PC-9 (cell line): ENCODE measurements at regions not wholly inside any gene's neighbourhood (a gene's known extent, or its start where the extent isn't known, plus 50 kb on each side); places are given as distances from the start of the nearest gene placed in this dataset.

ENCODE experiments used
- BruUV-seq: library from RNA; stranded (reverse); fragments of 400-500 nt; replicated peaks from 2 replicates; lab custom pipeline; 2021; lab: Mats Ljungman, UMichigan
- CTCF ChIA-PET: fragments of 300-600 bp; sonication (Branson Sonifier 250); formaldehyde crosslinking; loops from one replicate; lab custom pipeline; 2022; ENCODE audit warnings: antibody characterized with exemption; lab: Charles Lee
- POLR2A ChIA-PET: fragments of 300-600 bp; sonication (Branson Sonifier 250); formaldehyde crosslinking; loops from one replicate; lab custom pipeline; 2022; ENCODE audit warnings: antibody characterized with exemption; ENCODE audit not compliant: unreplicated experiment; lab: Charles Lee
- DNase-seq, 2 experiments: peaks; one replicate each; pipeline versions ENCODE4 v3.0.0 to v3.0.0-alpha.2; 2015 to 2022; ENCODE audit warnings: mixed read lengths in 1 of 2
- H2AFZ ChIP-seq: fragments of 200-600 bp; sonication (generic); 2 replicates; pipeline ENCODE4 v1.8.1; 2017; ENCODE audit warnings: antibody characterized with exemption
- H3F3A ChIP-seq: fragments of 200-600 bp; sonication (generic); 2 replicates; pipeline ENCODE4 v1.8.1; 2017; ENCODE audit warnings: antibody characterized with exemption, mild to moderate bottlenecking, low read depth; ENCODE audit not compliant: insufficient read depth
- H3K27ac ChIP-seq: fragments of 200-600 bp; sonication (generic); 2 replicates; pipeline ENCODE4 v1.6.1; 2016; ENCODE audit warnings: mixed run types
- H3K27me3 ChIP-seq: fragments of 200-600 bp; sonication (generic); 2 replicates; pipeline ENCODE4 v1.6.1; 2016; ENCODE audit warnings: low read depth, mixed run types; ENCODE audit not compliant: insufficient read depth
- H3K36me3 ChIP-seq: fragments of 200-600 bp; sonication (generic); 2 replicates; pipeline ENCODE4 v1.6.1; 2016; ENCODE audit warnings: low read depth, mixed run types
- H3K4me1 ChIP-seq: fragments of 200-600 bp; sonication (generic); replicated peaks from 2 replicates; pipeline ENCODE4 v1.6.1; 2016; ENCODE audit warnings: mixed run types; ENCODE audit not compliant: insufficient read depth
- H3K4me2 ChIP-seq: fragments of 200-600 bp; sonication (generic); 2 replicates; pipeline ENCODE4 v1.6.1; 2017; ENCODE audit warnings: mixed run types
- H3K4me3 ChIP-seq: fragments of 200-600 bp; sonication (generic); 2 replicates; pipeline ENCODE4 v1.6.1; 2016; ENCODE audit warnings: mixed run types
- H3K79me2 ChIP-seq: fragments of 200-600 bp; sonication (generic); 2 replicates; pipeline ENCODE4 v1.6.1; 2017; ENCODE audit warnings: low read depth, mixed run types
- H3K9me2 ChIP-seq: fragments of 200-600 bp; sonication (generic); 2 replicates; pipeline ENCODE4 v1.8.1; 2017; ENCODE audit warnings: mild to moderate bottlenecking; ENCODE audit not compliant: insufficient read depth
- H3K9me3 ChIP-seq: fragments of 200-600 bp; sonication (generic); 2 replicates; pipeline ENCODE4 v1.8.1; 2016; ENCODE audit warnings: low read depth; ENCODE audit not compliant: insufficient read depth
- H4K20me1 ChIP-seq: fragments of 200-600 bp; sonication (generic); 2 replicates; pipeline ENCODE4 v1.8.1; 2017; ENCODE audit not compliant: insufficient read depth
- CTCF ChIP-seq: fragments of 200-600 bp; sonication (generic); conservative IDR thresholded peaks from 2 replicates; pipeline ENCODE4 v1.6.1; 2017; ENCODE audit warnings: mixed run types, antibody characterized with exemption, mild to moderate bottlenecking, moderate library complexity
- EZH2 ChIP-seq: fragments of 200-600 bp; sonication (generic); IDR thresholded peaks from 2 replicates; pipeline ENCODE4 v1.8.0; 2017; ENCODE audit warnings: antibody characterized with exemption, low read depth
- intact Hi-C: fragments of 100-400 bp; cut with micrococcal nuclease; formaldehyde crosslinking; loops from one replicate; pipeline ENCODE4 v1.10.0; 2022; ENCODE audit not compliant: unreplicated experiment

- no peak for TF ChIP-seq CTCF
- TF ChIP-seq EZH2: no peak
- no peaks in the 10 kb centered on the region for H3K36me3 ChIP-seq
- no peak for DNase-seq
- ChIA-PET CTCF (no interaction called here), POLR2A (no interaction called here)
- H3K27ac ChIP-seq: peak overlapping the region; percentile 100
- H3K27me3 ChIP-seq: no peaks in the 10 kb centered on the region
- no peak overlapping the region; the same call in 1 of the 2 replicates for H3K4me2 ChIP-seq
- H3K79me2 ChIP-seq: no peaks in the 10 kb centered on the region
- no peaks in the 10 kb centered on the region; the same call in 1 of the 2 replicates for H3K9me3 ChIP-seq
- H3F3A ChIP-seq: peaks cover 24% of the 10 kb centered on the region
- BruUV-seq: no TSS peak
- no peaks in the 10 kb centered on the region for H4K20me1 ChIP-seq
- H3K4me1 ChIP-seq: peaks cover 47% of the 10 kb centered on the region
- H2AFZ ChIP-seq: no peak overlapping the region; the same call in 1 of the 2 replicates
- no peaks in the 10 kb centered on the region for H3K9me2 ChIP-seq
- no peak overlapping the region for H3K4me3 ChIP-seq
- intact Hi-C loops: no loop called here
Measured at GRCh38 chr21:35215870-35216269, 166.8 kb upstream of the RUNX1 start.

- no peaks in the 10 kb centered on the region for H4K20me1 ChIP-seq
- no peak overlapping the region for H3K27ac ChIP-seq
- ChIA-PET POLR2A (no interaction called here), CTCF (no interaction called here)
- H3K27me3 ChIP-seq: no peaks in the 10 kb centered on the region
- no TSS peak for BruUV-seq
- H3K79me2 ChIP-seq: no peaks in the 10 kb centered on the region
- H3K4me3 ChIP-seq: no peak overlapping the region
- H3K36me3 ChIP-seq: no peaks in the 10 kb centered on the region
- H2AFZ ChIP-seq: 0 out of 2 replicates have a peak overlapping the region, but pooled peaks have one; percentile 58
- no peaks in the 10 kb centered on the region for H3K9me2 ChIP-seq
- peaks cover 11% of the 10 kb centered on the region for H3F3A ChIP-seq
- peaks cover 25% of the 10 kb centered on the region for H3K4me1 ChIP-seq
- H3K9me3 ChIP-seq: no peaks in the 10 kb centered on the region; the same call in 1 of the 2 replicates
- intact Hi-C loops: no loop called here
- TF ChIP-seq CTCF: no peak
- TF ChIP-seq EZH2: no peak
- no peak overlapping the region for H3K4me2 ChIP-seq
- no peak for DNase-seq
Measured at GRCh38 chr21:35212393-35213127, 163.5 kb upstream of the RUNX1 start.

- Histone ChIP-seq H3K27me3 (no peaks in the 10 kb centered on the region), H3K79me2 (no peaks in the 10 kb centered on the region), H3K27ac (no peak overlapping the region), H3F3A (peaks cover 5% of the 10 kb centered on the region), H3K9me2 (no peaks in the 10 kb centered on the region), H3K4me3 (no peak overlapping the region), H3K9me3 (no peaks in the 10 kb centered on the region; the same call in 1 of the 2 replicates), H3K4me1 (peaks cover 20% of the 10 kb centered on the region), H4K20me1 (no peaks in the 10 kb centered on the region), H3K36me3 (no peaks in the 10 kb centered on the region), H3K4me2 (no peak overlapping the region), H2AFZ (no peak overlapping the region)
- no TSS peak for BruUV-seq
- CTCF ChIA-PET: no interaction called here
- TF ChIP-seq CTCF (no peak), EZH2 (no peak)
- no peak for DNase-seq
- POLR2A ChIA-PET: no interaction called here
- intact Hi-C loops: no loop called here
Measured at GRCh38 chr21:35211782-35212181, 162.7 kb upstream of the RUNX1 start.
